Activated CD4-positive, alpha-beta T cell treated with anti-CD3 and anti-CD28 coated beads for 48 hours (primary cell): ENCODE measurements at regions not wholly inside any gene's neighbourhood (a gene's known extent, or its start where the extent isn't known, plus 50 kb on each side); places are given as distances from the start of the nearest gene placed in this dataset.
"Not testable (repeated sequence)": the region's sequence is repeated elsewhere in the genome, so short reads cannot be mapped to it uniquely, and the experiment has no call there.

Experiments
- DNase-seq: peaks from one replicate; pipeline ENCODE4 v3.0.0-alpha.2; 2020

DNA sequence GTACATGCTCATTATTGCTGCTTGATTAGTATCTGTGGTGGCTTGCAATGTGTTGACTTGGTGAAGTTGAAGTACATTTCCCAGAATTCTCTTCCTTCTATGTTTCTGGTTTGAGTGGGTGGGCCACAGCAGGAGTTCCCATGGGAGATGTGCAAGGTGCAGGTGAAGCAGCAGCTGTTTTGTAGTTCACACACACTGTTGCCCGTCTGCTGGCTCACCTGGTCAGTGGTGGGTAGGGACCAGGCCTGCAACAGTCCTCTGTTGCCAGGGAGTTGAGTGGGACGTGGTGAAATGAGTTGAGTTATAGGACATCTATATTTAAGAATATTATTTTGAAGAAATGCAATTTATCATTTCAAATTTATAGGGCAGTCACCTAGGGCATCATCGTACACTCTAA lies 417.4 kb downstream of the TMEM135 start:
- no peak for DNase-seq

DNA sequence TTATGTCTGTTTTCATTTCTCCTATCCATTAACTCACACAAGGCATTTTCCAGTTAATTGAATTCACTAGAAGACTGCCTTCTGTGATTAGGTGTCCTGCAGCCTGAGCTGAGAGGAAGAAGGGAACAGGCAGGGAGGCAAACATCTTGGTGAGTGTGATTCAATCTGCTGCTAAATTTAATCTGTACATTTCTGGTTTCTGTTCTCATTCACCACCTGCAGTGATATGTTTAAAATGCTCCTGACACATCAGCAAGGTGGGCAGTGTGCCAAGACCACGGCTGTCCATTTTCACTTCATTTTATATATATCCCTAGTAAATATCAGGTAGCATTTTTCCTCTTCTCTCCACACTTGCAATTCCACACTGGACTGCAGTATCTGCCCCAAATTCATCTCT lies 416.5 kb downstream of the TMEM135 start:
- DNase-seq, result no peak

DNA sequence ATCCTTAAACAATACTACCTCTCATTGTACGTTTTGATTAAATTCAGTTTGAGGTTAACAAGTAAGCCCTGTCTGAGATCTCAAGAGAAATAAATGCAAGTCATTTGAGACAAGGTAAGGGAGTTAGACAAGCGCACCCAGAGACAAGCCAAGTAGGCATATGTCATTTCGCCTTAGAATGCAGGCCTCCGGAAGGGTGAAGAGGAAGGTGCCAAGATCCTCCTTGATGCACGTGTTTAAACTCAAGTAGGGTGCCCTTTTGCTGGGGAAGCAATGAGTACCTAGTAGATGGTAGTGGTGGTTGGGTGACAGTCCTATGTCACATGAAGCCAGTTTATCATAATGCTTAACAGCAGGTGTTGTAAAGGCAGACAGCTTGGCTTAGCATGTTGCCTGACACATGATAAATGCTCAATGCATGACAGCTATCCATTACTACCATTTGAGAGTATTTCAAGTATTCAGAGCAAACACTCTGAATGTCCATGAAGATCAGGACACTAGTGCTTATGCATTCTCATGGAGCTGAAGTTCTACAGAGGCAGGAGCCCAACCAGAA lies 415.9 kb downstream of the TMEM135 start:
- no peak for DNase-seq

DNA sequence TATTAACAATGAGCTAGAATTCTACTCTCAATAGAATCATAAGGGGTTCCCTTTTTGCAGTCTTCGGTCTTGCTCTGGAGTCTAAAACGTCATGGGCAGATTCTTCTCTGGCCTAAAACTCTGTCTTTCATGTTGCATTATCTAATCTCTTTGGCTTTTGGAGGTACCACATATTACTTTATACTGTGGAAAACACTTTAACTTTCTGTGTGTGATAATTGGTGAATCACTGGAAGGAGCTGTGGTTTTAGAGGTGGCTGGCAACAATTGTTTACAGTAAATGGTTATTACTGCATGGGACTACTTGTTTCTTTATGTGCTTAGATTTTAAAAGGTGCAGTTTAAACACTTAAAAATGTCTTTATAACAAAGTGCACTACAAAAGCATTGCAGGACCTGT lies 414.3 kb downstream of the TMEM135 start:
- DNase-seq, result not testable (repeated sequence)

GRCh38 chr11:87451395-87451794 lies 413.7 kb downstream of the TMEM135 start:
- no peak for DNase-seq

- no peak for DNase-seq
Measured at GRCh38 chr11:87447606-87448005, 409.9 kb downstream of the TMEM135 start.

DNA sequence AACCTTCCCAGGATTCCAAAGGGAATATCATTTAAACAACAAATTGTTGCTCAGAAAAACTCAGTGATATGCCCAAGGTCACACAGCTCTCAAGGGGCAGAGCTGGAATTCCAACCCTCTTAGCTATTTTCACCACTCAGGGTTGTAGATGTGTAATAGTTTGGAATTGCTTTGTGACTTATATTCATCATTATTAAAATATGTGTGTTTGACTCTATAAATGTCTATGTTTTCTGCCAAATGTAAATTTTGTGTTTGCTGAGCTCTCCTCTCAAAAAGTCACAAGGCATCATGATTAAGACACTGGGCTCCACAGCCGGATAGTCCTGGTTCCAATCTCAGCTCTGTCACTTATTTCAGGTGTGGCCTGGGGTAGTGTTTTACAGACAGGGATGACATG lies 407.3 kb downstream of the TMEM135 start:
- DNase-seq, result no peak

DNA sequence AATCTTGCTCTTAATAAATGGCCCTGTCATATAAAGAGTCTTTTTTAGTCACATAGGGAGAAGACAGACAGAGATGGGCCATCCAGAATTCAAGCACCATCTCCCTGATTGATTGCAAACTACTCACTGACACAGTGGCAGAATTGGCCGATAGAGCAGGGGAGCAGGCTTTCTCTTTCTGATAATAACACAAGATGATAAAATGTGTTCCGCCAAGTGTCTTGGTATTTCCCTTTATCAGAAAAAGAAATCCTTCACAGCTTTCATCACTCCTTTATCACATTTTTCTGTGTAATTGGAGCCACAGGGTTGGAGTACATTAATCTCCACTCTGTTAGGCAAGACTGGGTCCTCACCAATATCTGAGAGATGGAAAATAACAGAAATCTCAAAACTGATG lies 406.0 kb downstream of the TMEM135 start:
- no peak for DNase-seq

GRCh38 chr11:87440076-87440770 lies 402.5 kb downstream of the TMEM135 start:
- DNase-seq, result no peak

DNA sequence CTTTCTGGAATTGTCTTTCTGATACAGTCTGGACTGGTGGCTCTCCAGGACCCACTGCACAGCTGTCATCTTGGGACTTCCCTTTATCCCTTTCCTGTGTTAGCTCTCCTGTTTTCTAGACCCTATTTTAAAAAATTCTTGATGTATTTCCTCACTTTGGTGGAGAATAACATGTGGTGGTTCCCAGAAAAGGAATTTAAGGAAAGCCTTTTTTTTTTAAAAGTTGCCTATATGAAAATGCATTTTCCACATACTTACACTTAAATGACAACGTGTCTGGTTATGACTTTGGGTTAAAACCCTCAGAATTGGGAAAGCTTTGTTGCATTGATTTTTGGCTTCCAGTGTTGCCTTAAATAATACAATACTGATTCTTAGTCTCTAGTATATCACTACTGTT lies 400.7 kb downstream of the TMEM135 start:
- no peak for DNase-seq

- DNase-seq, result no peak
Measured at GRCh38 chr11:87437844-87438223, 400.1 kb downstream of the TMEM135 start.

GRCh38 chr11:87437133-87437843 lies 399.6 kb downstream of the TMEM135 start:
- no peak for DNase-seq

GRCh38 chr11:87432022-87432421 lies 394.3 kb downstream of the TMEM135 start:
- DNase-seq, result no peak

DNA sequence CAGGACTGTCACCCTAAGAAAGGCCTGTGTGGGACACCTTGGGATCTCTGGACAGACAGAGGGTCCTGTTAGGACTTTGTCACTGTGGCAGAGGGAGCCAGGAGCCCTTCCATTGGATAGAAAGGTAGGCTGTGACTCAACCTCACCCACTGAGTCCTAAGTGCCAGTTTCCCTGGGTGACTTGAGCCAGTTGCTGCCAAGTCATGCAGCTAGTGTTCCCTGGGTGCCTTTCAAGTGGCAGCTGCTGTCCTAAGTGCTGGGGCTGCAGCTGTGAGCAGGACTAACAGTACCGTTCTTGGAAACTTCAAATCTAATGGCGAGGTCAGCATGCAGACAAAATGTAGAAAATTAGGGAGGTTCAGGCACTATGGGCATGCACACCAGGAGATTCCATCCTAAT lies 393.7 kb downstream of the TMEM135 start:
- no peak for DNase-seq

DNA sequence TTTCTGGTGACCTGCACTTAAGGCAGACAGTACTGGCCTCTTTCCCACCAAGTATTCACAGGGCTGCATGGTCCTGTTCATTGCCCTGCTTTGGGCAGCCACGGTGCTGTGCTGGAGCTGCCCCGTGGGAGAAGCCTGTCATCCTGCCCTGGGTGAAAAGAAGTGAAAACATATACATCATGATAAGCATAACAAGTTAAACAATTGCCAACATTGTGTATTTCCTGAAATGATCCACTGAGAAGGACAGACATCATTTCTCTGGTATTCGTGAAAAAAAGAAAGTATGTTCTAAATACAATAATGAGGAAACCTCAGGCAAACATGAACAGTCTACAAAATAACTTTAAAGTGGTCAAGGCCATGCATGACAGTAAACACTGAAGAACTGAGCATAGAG lies 393.1 kb downstream of the TMEM135 start:
- no peak for DNase-seq

DNA sequence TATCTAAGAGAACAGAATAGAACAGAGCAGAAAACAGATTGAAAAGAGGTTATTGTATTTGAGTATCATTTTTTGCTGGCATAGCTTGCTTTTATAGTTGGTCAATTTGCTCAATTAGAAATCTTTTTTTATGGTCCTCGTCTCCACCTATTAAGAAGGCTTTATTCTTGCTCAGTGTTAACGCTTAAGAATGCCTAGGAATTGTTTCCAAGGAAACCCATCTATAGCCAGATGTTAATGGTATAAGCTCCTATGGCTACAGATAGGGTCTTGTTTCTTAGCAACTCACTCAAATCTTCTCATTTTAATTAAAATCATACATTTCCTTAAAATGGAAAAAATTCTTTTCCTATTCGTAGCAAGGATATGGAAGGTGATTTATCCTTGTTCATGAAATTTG lies 392.3 kb downstream of the TMEM135 start:
- DNase-seq, result no peak

- DNase-seq, result no peak
Measured at GRCh38 chr11:87428266-87428665, 390.5 kb downstream of the TMEM135 start.

GRCh38 chr11:87425943-87426342 lies 388.2 kb downstream of the TMEM135 start:
- no peak for DNase-seq

DNA sequence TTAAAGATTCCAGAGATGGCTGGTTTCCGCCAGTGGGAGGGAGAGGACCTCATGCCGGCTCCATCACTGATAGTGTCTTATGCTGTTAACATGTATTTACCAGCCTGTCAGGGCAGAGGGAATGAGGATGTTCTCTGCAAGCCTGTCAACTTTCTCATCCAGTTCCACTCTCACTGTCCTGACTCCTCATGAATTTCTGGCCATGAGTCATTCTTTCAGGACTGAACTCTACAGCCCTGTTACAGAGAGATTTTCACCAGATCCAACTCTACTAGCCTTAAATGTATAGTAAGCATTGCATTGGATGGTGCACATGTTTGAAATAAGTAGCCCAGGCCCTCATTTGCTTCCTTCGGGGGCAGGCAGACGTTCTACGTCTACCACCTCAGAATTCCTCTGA lies 387.7 kb downstream of the TMEM135 start:
- no peak for DNase-seq

DNA sequence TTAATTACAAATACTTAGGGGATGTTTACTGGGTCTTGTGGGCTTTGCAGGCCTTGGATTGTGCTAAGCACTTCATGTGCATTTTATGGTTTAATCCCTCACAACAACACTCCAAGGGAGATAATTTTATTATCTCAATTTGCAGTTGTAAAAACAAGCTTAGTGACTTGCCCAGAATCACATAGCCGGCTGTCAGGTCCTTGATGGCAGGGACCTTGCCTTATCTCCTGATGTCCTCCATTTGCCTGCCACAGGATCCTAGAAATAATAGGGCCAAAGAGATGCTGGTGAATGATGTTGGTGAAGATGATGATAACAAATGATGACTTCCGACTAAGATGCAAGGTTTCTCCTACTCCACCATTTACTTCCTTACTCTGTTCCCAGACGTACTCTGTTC lies 385.4 kb downstream of the TMEM135 start:
- no peak for DNase-seq

GRCh38 chr11:87422566-87422965 lies 384.8 kb downstream of the TMEM135 start:
- no peak for DNase-seq

- DNase-seq, result peak; percentile 15
Measured at GRCh38 chr11:87421422-87421821, 383.7 kb downstream of the TMEM135 start.

DNA sequence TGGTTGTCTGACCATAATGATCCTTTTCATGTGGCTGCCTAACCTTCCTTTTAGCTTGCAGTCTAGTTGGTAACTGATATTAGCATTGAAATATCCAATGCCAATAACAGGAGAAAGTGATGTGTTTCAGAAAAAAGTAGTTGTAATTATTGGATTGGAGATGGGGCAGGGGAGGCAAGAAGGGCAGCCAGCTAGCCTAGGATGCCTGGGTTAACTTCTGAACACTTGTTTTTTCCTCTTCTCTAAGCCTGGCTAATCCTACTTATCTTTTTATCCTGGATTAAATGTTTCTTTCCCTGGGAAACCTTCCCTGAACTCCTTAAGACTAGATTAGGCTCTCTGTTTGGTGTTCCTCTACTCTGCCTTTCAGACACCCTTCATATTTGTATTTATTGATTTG lies 380.2 kb downstream of the TMEM135 start:
- no peak for DNase-seq

DNA sequence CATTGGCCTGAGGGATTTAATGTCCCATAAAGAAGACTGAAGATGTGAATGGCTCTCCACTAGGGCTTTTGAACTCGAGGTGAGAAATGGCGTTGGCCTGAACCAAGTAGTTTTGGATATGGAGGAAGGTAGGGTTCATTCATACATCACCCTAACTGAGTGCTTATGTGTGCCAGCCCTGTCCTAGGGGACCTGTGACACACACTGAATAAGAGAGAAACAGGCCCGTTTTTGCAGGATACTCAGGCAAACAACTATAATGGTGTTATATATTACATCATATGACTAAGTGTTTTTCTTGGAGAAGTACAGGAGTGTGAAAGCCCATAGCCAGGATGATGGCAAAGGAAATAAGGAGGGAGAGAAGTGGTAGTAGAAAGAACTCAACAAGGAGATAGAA lies 368.1 kb downstream of the TMEM135 start:
- DNase-seq, result no peak

GRCh38 chr11:87405356-87405755 lies 367.6 kb downstream of the TMEM135 start:
- DNase-seq, result no peak
